NOMO-1 treated with DMSO at 0.1 percent for 48 hours (cell line): ENCODE measurements at regions not wholly inside any gene's neighbourhood (a gene's known extent, or its start where the extent isn't known, plus 50 kb on each side); places are given as distances from the start of the nearest gene placed in this dataset.

Experiments used
- DNase-seq: peaks from one replicate; lab custom pipeline; 2025; ENCODE audit not compliant: unreplicated experiment; lab: John Stamatoyannopoulos, UW

GRCh38 chr9:28883234-28883633 is 1310.0 kb upstream of the C9orf72 start:
- no peak for DNase-seq

- DNase-seq: no peak
Measured at GRCh38 chr9:28887188-28887884, 1314.1 kb upstream of the C9orf72 start.

- no peak for DNase-seq
Measured at GRCh38 chr9:28888806-28889205, 1315.5 kb upstream of the C9orf72 start.

GRCh38 chr9:28892538-28892937 is 1319.3 kb upstream of the C9orf72 start:
- no peak for DNase-seq

- DNase-seq: no peak
Measured at GRCh38 chr9:28899267-28899666, 1326.0 kb upstream of the C9orf72 start.

- no peak for DNase-seq
Measured at GRCh38 chr9:28899926-28900325, 1326.6 kb upstream of the C9orf72 start.

GRCh38 chr9:28900406-28900805 is 1327.1 kb upstream of the C9orf72 start:
- DNase-seq: no peak

- DNase-seq: no peak
Measured at GRCh38 chr9:28909526-28909925, 1336.2 kb upstream of the C9orf72 start.

- no peak for DNase-seq
Measured at GRCh38 chr9:28912621-28913020, 1339.3 kb upstream of the C9orf72 start.

- no peak for DNase-seq
Measured at GRCh38 chr9:28915202-28915930, 1342.1 kb upstream of the C9orf72 start.

GRCh38 chr9:28916348-28916747 is 1343.1 kb upstream of the C9orf72 start:
- DNase-seq: no peak

- no peak for DNase-seq
Measured at GRCh38 chr9:28921857-28922500, 1348.7 kb upstream of the C9orf72 start.

- DNase-seq: no peak
Measured at GRCh38 chr9:28922891-28923290, 1349.6 kb upstream of the C9orf72 start.

- DNase-seq: no peak
Measured at GRCh38 chr9:28923351-28923750, 1350.1 kb upstream of the C9orf72 start.

- DNase-seq: no peak
Measured at GRCh38 chr9:28925157-28925556, 1351.9 kb upstream of the C9orf72 start.

- DNase-seq: no peak
Measured at GRCh38 chr9:28926306-28926705, 1353.0 kb upstream of the C9orf72 start.

- no peak for DNase-seq
Measured at GRCh38 chr9:28927691-28928090, 1354.4 kb upstream of the C9orf72 start.

- DNase-seq: no peak
Measured at GRCh38 chr9:28929433-28929832, 1356.2 kb upstream of the C9orf72 start.

GRCh38 chr9:28930766-28931165 is 1357.5 kb upstream of the C9orf72 start:
- DNase-seq: no peak

GRCh38 chr9:28934111-28934510 is 1360.8 kb upstream of the C9orf72 start:
- no peak for DNase-seq

- no peak for DNase-seq
Measured at GRCh38 chr9:28938981-28939380, 1365.7 kb upstream of the C9orf72 start.

GRCh38 chr9:28941856-28942255 is 1368.6 kb upstream of the C9orf72 start:
- DNase-seq: no peak
